ENCODE measurements at regions not wholly inside any gene's neighbourhood (a gene's known extent, or its start where the extent isn't known, plus 50 kb on each side); places are given as distances from the start of the nearest gene placed in this dataset.

DNA sequence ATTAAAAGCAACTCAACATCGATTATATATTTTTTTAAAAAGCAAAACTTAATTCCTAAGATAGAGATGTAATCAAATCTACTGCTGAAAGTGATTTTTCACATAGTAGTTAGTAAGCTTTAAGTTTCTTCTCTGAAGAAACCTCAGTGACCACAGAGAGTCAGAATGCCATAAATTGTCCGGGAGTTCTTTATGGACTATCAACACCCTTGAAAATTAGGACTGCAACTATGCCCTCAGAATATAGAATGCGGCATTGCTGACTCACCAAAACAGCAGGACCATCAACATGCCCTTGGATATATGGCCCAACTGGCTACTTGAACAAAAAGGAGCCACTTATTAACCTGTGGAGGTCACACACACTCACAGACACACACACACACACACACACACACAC is 228.9 kb upstream of the SNX2 start:
- TF ChIP-seq ZNF8 (CRISPR knock-in tag; IDR thresholded peaks at IDR 0.05) (no peak), ZNF70 (CRISPR knock-in tag; IDR thresholded peaks at IDR 0.05) (no peak), RARB (CRISPR knock-in tag; IDR thresholded peaks at IDR 0.05) (no peak), ZNF565 (CRISPR knock-in tag; conservative IDR thresholded peaks at IDR 0.05; ENCODE audit: low read depth) (no peak), ESRRG (CRISPR knock-in tag; IDR thresholded peaks at IDR 0.05) (no peak), CSDC2 (CRISPR knock-in tag; IDR thresholded peaks at IDR 0.05) (no peak), ISL1 (CRISPR knock-in tag; IDR thresholded peaks at IDR 0.05) (no peak), OSR1 (CRISPR knock-in tag; IDR thresholded peaks at IDR 0.05) (no peak), TOX (CRISPR knock-in tag; IDR thresholded peaks at IDR 0.05; ENCODE audit: borderline replicate concordance) (no peak), ARNTL (CRISPR knock-in tag; IDR thresholded peaks at IDR 0.05; ENCODE audit: borderline replicate concordance, low read depth) (no peak), GLIS3 (CRISPR knock-in tag; IDR thresholded peaks at IDR 0.05) (no peak), SNAI2 (CRISPR knock-in tag; IDR thresholded peaks at IDR 0.05) (no peak), ZFP3 (CRISPR knock-in tag; IDR thresholded peaks at IDR 0.05) (no peak), BACH2 (CRISPR knock-in tag; IDR thresholded peaks at IDR 0.05; ENCODE audit: borderline replicate concordance) (no peak), TCF4 (CRISPR knock-in tag; IDR thresholded peaks at IDR 0.05; ENCODE audit: borderline replicate concordance) (no peak), ZFP30 (CRISPR knock-in tag; IDR thresholded peaks at IDR 0.05) (no peak)
- TF ChIP-seq, protein P1, sequence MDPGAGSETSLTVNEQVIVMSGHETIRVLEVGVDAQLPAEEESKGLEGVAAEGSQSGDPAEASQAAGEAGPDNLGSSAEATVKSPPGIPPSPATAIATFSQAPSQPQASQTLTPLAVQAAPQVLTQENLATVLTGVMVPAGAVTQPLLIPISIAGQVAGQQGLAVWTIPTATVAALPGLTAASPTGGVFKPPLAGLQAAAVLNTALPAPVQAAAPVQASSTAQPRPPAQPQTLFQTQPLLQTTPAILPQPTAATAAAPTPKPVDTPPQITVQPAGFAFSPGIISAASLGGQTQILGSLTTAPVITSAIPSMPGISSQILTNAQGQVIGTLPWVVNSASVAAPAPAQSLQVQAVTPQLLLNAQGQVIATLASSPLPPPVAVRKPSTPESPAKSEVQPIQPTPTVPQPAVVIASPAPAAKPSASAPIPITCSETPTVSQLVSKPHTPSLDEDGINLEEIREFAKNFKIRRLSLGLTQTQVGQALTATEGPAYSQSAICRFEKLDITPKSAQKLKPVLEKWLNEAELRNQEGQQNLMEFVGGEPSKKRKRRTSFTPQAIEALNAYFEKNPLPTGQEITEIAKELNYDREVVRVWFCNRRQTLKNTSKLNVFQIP (CRISPR knock-in tag; IDR thresholded peaks at IDR 0.05; ENCODE audit: borderline replicate concordance, low read depth) = no peak
- TF ChIP-seq, protein P2, sequence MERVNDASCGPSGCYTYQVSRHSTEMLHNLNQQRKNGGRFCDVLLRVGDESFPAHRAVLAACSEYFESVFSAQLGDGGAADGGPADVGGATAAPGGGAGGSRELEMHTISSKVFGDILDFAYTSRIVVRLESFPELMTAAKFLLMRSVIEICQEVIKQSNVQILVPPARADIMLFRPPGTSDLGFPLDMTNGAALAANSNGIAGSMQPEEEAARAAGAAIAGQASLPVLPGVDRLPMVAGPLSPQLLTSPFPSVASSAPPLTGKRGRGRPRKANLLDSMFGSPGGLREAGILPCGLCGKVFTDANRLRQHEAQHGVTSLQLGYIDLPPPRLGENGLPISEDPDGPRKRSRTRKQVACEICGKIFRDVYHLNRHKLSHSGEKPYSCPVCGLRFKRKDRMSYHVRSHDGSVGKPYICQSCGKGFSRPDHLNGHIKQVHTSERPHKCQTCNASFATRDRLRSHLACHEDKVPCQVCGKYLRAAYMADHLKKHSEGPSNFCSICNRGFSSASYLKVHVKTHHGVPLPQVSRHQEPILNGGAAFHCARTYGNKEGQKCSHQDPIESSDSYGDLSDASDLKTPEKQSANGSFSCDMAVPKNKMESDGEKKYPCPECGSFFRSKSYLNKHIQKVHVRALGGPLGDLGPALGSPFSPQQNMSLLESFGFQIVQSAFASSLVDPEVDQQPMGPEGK (CRISPR knock-in tag; IDR thresholded peaks at IDR 0.05; ENCODE audit: borderline replicate concordance) = no peak
- TF ChIP-seq, protein P3, sequence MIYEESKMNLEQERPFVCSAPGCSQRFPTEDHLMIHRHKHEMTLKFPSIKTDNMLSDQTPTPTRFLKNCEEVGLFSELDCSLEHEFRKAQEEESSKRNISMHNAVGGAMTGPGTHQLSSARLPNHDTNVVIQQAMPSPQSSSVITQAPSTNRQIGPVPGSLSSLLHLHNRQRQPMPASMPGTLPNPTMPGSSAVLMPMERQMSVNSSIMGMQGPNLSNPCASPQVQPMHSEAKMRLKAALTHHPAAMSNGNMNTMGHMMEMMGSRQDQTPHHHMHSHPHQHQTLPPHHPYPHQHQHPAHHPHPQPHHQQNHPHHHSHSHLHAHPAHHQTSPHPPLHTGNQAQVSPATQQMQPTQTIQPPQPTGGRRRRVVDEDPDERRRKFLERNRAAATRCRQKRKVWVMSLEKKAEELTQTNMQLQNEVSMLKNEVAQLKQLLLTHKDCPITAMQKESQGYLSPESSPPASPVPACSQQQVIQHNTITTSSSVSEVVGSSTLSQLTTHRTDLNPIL (CRISPR knock-in tag; IDR thresholded peaks at IDR 0.05; ENCODE audit: low read depth) = no peak
- ATAC-seq = no peak

DNA sequence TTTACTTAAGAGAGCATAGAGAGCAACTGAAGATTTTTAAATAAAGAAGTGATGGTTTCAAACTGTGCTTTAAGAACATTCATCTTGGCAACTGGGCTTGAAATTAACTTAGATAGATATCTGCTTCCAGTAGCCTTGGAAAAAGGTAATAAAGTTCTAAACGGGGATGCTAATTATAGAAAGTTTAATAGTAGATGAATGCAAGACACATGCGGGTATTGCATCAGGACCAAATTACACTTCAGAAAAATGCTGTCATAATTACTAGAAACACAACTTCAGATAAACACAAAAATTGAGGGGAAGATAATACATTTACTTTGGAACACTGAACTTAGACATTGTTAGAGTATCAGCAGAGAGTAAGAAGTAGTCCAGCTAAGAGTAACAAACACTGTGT is 227.7 kb upstream of the SNX2 start:
- no peak for ATAC-seq
- no peak for TF ChIP-seq ZNF565 (CRISPR knock-in tag; conservative IDR thresholded peaks at IDR 0.05; ENCODE audit: low read depth)

DNA sequence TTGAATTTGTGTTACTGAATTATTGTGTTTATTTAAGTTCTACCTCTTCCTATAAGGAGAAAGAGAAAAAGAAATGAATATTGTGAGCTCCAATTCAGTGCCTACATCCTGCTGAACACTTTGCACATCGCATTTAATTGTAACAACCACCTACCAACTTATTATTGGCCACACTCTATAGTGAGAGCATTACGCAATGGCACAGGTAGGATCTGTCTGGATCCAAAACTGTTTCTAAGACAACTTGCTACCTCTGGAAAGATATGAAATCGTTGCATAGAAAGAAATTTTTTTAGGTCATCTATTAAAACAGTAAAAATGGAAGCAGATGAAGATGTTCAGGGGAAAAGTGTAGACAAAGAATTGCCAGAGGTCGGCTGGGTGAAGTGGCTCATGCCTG is 227.2 kb upstream of the SNX2 start:
- no peak for TF ChIP-seq ESRRG (CRISPR knock-in tag; IDR thresholded peaks at IDR 0.05)
- no peak for TF ChIP-seq BACH2 (CRISPR knock-in tag; IDR thresholded peaks at IDR 0.05; ENCODE audit: borderline replicate concordance)
- TF ChIP-seq, protein P2 (CRISPR knock-in tag; IDR thresholded peaks at IDR 0.05; ENCODE audit: borderline replicate concordance) = no peak
- TF ChIP-seq TOX (CRISPR knock-in tag; IDR thresholded peaks at IDR 0.05; ENCODE audit: borderline replicate concordance) = no peak
- ATAC-seq = no peak

DNA sequence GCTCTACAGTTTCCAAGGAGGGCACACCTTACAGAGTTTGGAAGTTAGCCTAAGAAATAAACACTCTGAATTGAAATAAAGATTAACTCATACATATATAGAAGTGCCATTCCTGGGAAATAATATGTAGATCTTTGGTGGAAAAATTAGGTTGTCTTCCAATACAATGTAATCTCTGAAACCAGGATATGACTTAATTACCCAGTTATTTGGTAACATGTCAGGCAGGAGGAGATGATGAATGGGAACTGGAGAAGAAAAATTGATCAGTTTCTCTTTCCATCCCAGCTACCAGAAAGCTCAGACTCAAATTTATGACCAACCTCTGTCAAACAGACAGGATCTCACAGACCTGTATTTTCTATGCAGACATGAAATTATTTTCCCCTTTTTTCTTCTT is 215.2 kb upstream of the SNX2 start:
- TF ChIP-seq ZNF8 (CRISPR knock-in tag; IDR thresholded peaks at IDR 0.05) (no peak), ZNF70 (CRISPR knock-in tag; IDR thresholded peaks at IDR 0.05) (no peak), PPARA (CRISPR knock-in tag; IDR thresholded peaks at IDR 0.05; ENCODE audit: borderline replicate concordance) (no peak), ZNF565 (CRISPR knock-in tag; conservative IDR thresholded peaks at IDR 0.05; ENCODE audit: low read depth) (no peak), GLIS3 (CRISPR knock-in tag; IDR thresholded peaks at IDR 0.05) (no peak), ESRRG (CRISPR knock-in tag; IDR thresholded peaks at IDR 0.05) (no peak), TCF4 (CRISPR knock-in tag; IDR thresholded peaks at IDR 0.05; ENCODE audit: borderline replicate concordance) (no peak), TOX (CRISPR knock-in tag; IDR thresholded peaks at IDR 0.05; ENCODE audit: borderline replicate concordance) (no peak), RARB (CRISPR knock-in tag; IDR thresholded peaks at IDR 0.05) (no peak), ARNTL (CRISPR knock-in tag; IDR thresholded peaks at IDR 0.05; ENCODE audit: borderline replicate concordance, low read depth) (no peak), CSDC2 (CRISPR knock-in tag; IDR thresholded peaks at IDR 0.05) (no peak)
- TF ChIP-seq, protein P4, sequence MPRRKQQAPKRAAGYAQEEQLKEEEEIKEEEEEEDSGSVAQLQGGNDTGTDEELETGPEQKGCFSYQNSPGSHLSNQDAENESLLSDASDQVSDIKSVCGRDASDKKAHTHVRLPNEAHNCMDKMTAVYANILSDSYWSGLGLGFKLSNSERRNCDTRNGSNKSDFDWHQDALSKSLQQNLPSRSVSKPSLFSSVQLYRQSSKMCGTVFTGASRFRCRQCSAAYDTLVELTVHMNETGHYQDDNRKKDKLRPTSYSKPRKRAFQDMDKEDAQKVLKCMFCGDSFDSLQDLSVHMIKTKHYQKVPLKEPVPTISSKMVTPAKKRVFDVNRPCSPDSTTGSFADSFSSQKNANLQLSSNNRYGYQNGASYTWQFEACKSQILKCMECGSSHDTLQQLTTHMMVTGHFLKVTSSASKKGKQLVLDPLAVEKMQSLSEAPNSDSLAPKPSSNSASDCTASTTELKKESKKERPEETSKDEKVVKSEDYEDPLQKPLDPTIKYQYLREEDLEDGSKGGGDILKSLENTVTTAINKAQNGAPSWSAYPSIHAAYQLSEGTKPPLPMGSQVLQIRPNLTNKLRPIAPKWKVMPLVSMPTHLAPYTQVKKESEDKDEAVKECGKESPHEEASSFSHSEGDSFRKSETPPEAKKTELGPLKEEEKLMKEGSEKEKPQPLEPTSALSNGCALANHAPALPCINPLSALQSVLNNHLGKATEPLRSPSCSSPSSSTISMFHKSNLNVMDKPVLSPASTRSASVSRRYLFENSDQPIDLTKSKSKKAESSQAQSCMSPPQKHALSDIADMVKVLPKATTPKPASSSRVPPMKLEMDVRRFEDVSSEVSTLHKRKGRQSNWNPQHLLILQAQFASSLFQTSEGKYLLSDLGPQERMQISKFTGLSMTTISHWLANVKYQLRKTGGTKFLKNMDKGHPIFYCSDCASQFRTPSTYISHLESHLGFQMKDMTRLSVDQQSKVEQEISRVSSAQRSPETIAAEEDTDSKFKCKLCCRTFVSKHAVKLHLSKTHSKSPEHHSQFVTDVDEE (CRISPR knock-in tag; IDR thresholded peaks at IDR 0.05) = no peak
- no peak for ATAC-seq
